HEK293 (cell line): ENCODE measurements at regions not wholly inside any gene's neighbourhood (a gene's known extent, or its start where the extent isn't known, plus 50 kb on each side); places are given as distances from the start of the nearest gene placed in this dataset.

Experiments used
- CTCF ChIA-PET: fragments of 350-600 bp; formaldehyde crosslinking; extraction: SDS; loops from one replicate; lab custom pipeline; 2021; ENCODE audit warnings: antibody characterized with exemption; lab: Yijun Ruan, JAX
- POLR2A ChIA-PET: fragments of 300-600 bp; formaldehyde crosslinking; extraction: SDS; loops from one replicate; lab custom pipeline; 2020; ENCODE audit warnings: antibody characterized with exemption, inconsistent platforms; lab: Yijun Ruan, JAX
- H3K27ac ChIP-seq: fragments of 200-500 bp; sonication (Bioruptor generic); 2 replicates; pipeline ENCODE4 v1.5.1; 2014; ENCODE audit warnings: low read depth, low read length, control low read depth, inconsistent platforms; ENCODE audit errors: extremely low read depth
- H3K36me3 ChIP-seq, 2 experiments: fragments of 200-500 bp in 1 of 2; sonication (Bioruptor generic) in 1 of 2; 1 replicate in 1 of 2; 2 replicates in 1 of 2; pipeline ENCODE4 v1.5.1; 2014 to 2017; ENCODE audit warnings: inconsistent platforms in 2 of 2, low read length in 2 of 2; ENCODE audit not compliant: control insufficient read depth in 2 of 2, insufficient read depth in 1 of 2
- H3K4me1 ChIP-seq: fragments of 200-500 bp; sonication (Bioruptor generic); 2 replicates; pipeline ENCODE4 v1.5.1; 2014; ENCODE audit warnings: mild to moderate bottlenecking, low read length, inconsistent platforms; ENCODE audit not compliant: control insufficient read depth, insufficient read depth
- H3K4me3 ChIP-seq: 2 replicates; pipeline ENCODE4 v1.5.1; 2011; ENCODE audit warnings: low read depth, mild to moderate bottlenecking, control low read depth, low read length, moderate library complexity
- H3K9me3 ChIP-seq: fragments of 200-500 bp; sonication (Bioruptor generic); 2 replicates; pipeline ENCODE4 v1.5.1; 2014; ENCODE audit warnings: low read depth, low read length, inconsistent platforms; ENCODE audit not compliant: control insufficient read depth, insufficient read depth
- GFI1B ChIP-seq: fragments of 450-650 bp; formaldehyde crosslinking; IDR thresholded peaks from 2 replicates; pipeline ENCODE4 v1.5.1; 2016; ENCODE audit warnings: missing biosample characterization, missing genetic modification characterization
- RBAK ChIP-seq: fragments of 450-650 bp; formaldehyde crosslinking; IDR thresholded peaks from 2 replicates; pipeline ENCODE4 v1.5.1; 2016; ENCODE audit warnings: missing biosample characterization, missing genetic modification characterization
- TSHZ1 ChIP-seq: fragments of 450-650 bp; formaldehyde crosslinking; IDR thresholded peaks from 2 replicates; pipeline ENCODE4 v1.5.1; 2016; ENCODE audit warnings: missing biosample characterization, missing genetic modification characterization, borderline replicate concordance
- ZBTB11 ChIP-seq: fragments of 450-650 bp; formaldehyde crosslinking; conservative IDR thresholded peaks from 2 replicates; pipeline ENCODE4 v1.5.1; 2016; ENCODE audit warnings: low read depth, missing biosample characterization, missing genetic modification characterization
- ZEB2 ChIP-seq: fragments of 450-650 bp; formaldehyde crosslinking; IDR thresholded peaks from 2 replicates; pipeline ENCODE4 v1.5.1; 2016; ENCODE audit warnings: missing biosample characterization, missing genetic modification characterization
- ZFP41 ChIP-seq: fragments of 450-650 bp; formaldehyde crosslinking; IDR thresholded peaks from 2 replicates; pipeline ENCODE4 v1.5.1; 2016; ENCODE audit warnings: missing biosample characterization, missing genetic modification characterization, borderline replicate concordance
- ZNF274 ChIP-seq, 2 experiments: fragments of 200-500 bp in 1 of 2; fragments of 450-650 bp in 1 of 2; sonication (Bioruptor generic) in 1 of 2; formaldehyde crosslinking in 1 of 2; IDR thresholded peaks; 2 replicates each; pipeline versions ENCODE4 v1.5.1 to v1.6.1; 2014 to 2016; ENCODE audit warnings: borderline replicate concordance in 1 of 2, inconsistent platforms in 1 of 2, low read length in 1 of 2, missing biosample characterization in 1 of 2, missing genetic modification characterization in 1 of 2
- ZNF544 ChIP-seq: fragments of 450-650 bp; formaldehyde crosslinking; IDR thresholded peaks from 2 replicates; pipeline ENCODE4 v1.5.0; 2017; ENCODE audit warnings: missing biosample characterization, missing genetic modification characterization
- ZNF629 ChIP-seq: fragments of 450-650 bp; formaldehyde crosslinking; IDR thresholded peaks from 2 replicates; pipeline ENCODE4 v1.5.1; 2017; ENCODE audit warnings: missing biosample characterization, missing genetic modification characterization
- TF ChIP-seq, protein P1 (sequence below): fragments of 450-650 bp; formaldehyde crosslinking; IDR thresholded peaks from 2 replicates; pipeline ENCODE4 v1.5.1; 2016; ENCODE audit warnings: missing biosample characterization, missing genetic modification characterization

- TF ChIP-seq, protein P1, sequence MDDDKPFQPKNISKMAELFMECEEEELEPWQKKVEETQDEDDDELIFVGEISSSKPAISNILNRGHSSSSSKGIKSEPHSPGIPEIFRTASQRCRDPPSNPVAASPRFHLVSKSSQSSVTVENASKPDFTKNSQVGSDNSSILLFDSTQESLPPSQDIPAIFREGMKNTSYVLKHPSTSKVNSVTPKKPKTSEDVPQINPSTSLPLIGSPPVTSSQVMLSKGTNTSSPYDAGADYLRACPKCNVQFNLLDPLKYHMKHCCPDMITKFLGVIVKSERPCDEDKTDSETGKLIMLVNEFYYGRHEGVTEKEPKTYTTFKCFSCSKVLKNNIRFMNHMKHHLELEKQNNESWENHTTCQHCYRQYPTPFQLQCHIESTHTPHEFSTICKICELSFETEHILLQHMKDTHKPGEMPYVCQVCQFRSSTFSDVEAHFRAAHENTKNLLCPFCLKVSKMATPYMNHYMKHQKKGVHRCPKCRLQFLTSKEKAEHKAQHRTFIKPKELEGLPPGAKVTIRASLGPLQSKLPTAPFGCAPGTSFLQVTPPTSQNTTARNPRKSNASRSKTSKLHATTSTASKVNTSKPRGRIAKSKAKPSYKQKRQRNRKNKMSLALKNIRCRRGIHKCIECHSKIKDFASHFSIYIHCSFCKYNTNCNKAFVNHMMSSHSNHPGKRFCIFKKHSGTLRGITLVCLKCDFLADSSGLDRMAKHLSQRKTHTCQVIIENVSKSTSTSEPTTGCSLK (tag by site-specific recombination) = no peak
- TF ChIP-seq ZNF629 (tag by site-specific recombination) (no peak), RBAK (tag by site-specific recombination) (no peak)
These were observed 326.3 kb upstream of the MYT1L start (continued) for GRCh38 chr2:2657121-2657962.

GRCh38 chr2:2656115-2657011, 325.3 kb upstream of the MYT1L start:
- Histone ChIP-seq H3K36me3 (no peaks in the 10 kb centered on the region), H3K4me3 (no peak overlapping the region), H3K4me1 (no peaks in the 10 kb centered on the region), H3K27ac (no peak overlapping the region), H3K9me3 (no peaks in the 10 kb centered on the region)
- POLR2A ChIA-PET = no interaction called here
- TF ChIP-seq GFI1B (tag by site-specific recombination) (no peak), ZFP41 (tag by site-specific recombination) (no peak)
- TF ChIP-seq, all 188 proteins: peak for 0
- CTCF ChIA-PET = interaction anchor here (0.6 kb wide), 1 partner anchor 723 kb away, joined by 4 read pairs; the partner anchor contains the start of gene TRAPPC12

DNA sequence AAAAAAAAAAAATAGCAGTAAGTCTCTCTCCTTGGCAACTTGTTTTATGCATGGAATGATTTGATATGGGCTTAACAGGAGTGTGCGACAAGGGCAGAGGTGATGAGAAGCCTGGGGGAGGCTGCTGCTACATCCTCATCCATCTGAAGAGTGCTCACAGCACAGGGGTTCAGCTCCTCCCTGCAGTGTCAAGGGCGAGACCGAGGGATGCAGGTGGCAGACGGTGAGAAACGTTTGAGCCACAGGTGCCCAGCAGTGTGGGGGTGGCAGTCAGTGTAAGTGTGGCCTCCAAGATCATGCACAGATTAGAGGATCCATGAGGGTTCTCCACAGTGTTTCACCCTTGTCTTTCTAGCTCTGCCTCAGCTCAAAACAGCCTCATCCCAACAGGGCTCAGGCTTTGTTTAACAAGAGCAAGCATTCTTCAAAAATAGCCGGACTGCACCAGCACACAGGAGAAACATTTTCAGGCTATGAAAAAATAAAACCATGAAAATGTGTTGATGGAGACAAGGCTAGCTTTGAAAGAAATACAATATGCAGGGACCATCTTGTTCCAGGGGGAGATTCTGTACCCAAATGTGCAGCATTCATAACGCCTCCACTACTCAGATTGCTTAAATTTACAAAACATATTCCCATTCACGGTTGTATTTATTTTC, 324.5 kb upstream of the MYT1L start:
- TF ChIP-seq ZNF274 (IDR thresholded peaks at IDR 0.05; ENCODE audit: low read length) = no peak
- TF ChIP-seq ZNF274 (tag by site-specific recombination; IDR thresholded peaks at IDR 0.05; ENCODE audit: borderline replicate concordance) = no peak
- TF ChIP-seq TSHZ1 (tag by site-specific recombination) = no peak
- TF ChIP-seq ZBTB11 (tag by site-specific recombination) = no peak
- TF ChIP-seq ZNF544 = no peak
- no peak for TF ChIP-seq ZEB2 (tag by site-specific recombination)
- Histone ChIP-seq H3K4me3 (no peak overlapping the region), H3K36me3 (no peaks in the 10 kb centered on the region), H3K9me3 (no peaks in the 10 kb centered on the region), H3K27ac (no peak overlapping the region), H3K4me1 (no peaks in the 10 kb centered on the region)
- POLR2A ChIA-PET = no interaction called here
- CTCF ChIA-PET = no interaction called here
